GM12878 (cell line): ENCODE measurements at regions not wholly inside any gene's neighbourhood (a gene's known extent, or its start where the extent isn't known, plus 50 kb on each side); places are given as distances from the start of the nearest gene placed in this dataset.

Source experiments
- ATAC-seq: fragments of 200-7000 bp; cut with Tn5 transposase; 3 replicates; pipeline ENCODE4 v1.9.1; 2020; ENCODE audit warnings: mild to moderate bottlenecking, moderate library complexity
- BruUV-seq: library from RNA; stranded (reverse); fragments of 400-500 nt; replicated peaks from 2 replicates; lab custom pipeline; 2021; lab: Mats Ljungman, UMichigan
- CTCF ChIA-PET: fragments of 300-600 bp; sonication (Branson Sonifier 250); formaldehyde crosslinking; extraction: SDS; loops from one replicate; lab custom pipeline; 2021; ENCODE audit warnings: inconsistent platforms; lab: Yijun Ruan, JAX
- POLR2A ChIA-PET: fragments of 350-600 bp; formaldehyde crosslinking; extraction: SDS; loops from one replicate; lab custom pipeline; 2021; ENCODE audit warnings: inconsistent platforms; lab: Charles Lee
- RAD21 ChIA-PET: fragments of 300-600 bp; sonication (Branson Sonifier 250); formaldehyde crosslinking; loops from one replicate; lab custom pipeline; 2023; ENCODE audit warnings: antibody characterized with exemption; ENCODE audit not compliant: unreplicated experiment; lab: Charles Lee
- SMC1A ChIA-PET: fragments of 300-600 bp; sonication (Branson Sonifier 250); formaldehyde crosslinking; loops from one replicate; lab custom pipeline; 2023; ENCODE audit not compliant: unreplicated experiment, uncharacterized antibody; lab: Charles Lee
- DNase-seq: peaks from one replicate; pipeline ENCODE4 v3.0.0-alpha.2; 2011; ENCODE audit warnings: low read depth, low spot score
- FAIRE-seq: peaks from 3 replicates; lab custom pipeline; 2011; peaks lifted over from hg19 to GRCh38; lab: Jason Lieb, UNC
- H2AFZ ChIP-seq: 2 replicates; pipeline ENCODE4 v1.6.0; 2011; ENCODE audit warnings: low read depth, low read length, control low read depth; ENCODE audit not compliant: control insufficient read depth
- H3K27ac ChIP-seq: 2 replicates; pipeline ENCODE4 v1.5.1; 2011; ENCODE audit warnings: control low read depth; ENCODE audit not compliant: control insufficient read depth, insufficient read depth
- H3K27me3 ChIP-seq, 2 experiments: replicated peaks in 1 of 2; 2 replicates each; pipeline versions ENCODE4 v1.6.0 to v1.6.1; 2011; ENCODE audit warnings: low read length in 1 of 2; ENCODE audit not compliant: control insufficient read depth in 2 of 2, insufficient read depth in 2 of 2
- H3K36me3 ChIP-seq, 2 experiments: 2 replicates each; pipeline ENCODE4 v1.5.1; 2011; ENCODE audit warnings: low read length in 1 of 2; ENCODE audit not compliant: control insufficient read depth in 2 of 2, insufficient read depth in 2 of 2
- H3K4me1 ChIP-seq: 2 replicates; pipeline ENCODE4 v1.6.1; 2011; ENCODE audit warnings: mild to moderate bottlenecking, low read length, moderate library complexity, mixed read lengths; ENCODE audit not compliant: control insufficient read depth, insufficient read depth
- H3K4me2 ChIP-seq: 2 replicates; pipeline ENCODE4 v1.6.0; 2011; ENCODE audit warnings: control low read depth; ENCODE audit not compliant: control insufficient read depth, insufficient read depth
- H3K4me3 ChIP-seq: fragments of 200-600 bp; sonication (generic); 2 replicates; pipeline ENCODE4 v1.5.1; 2016
- H3K79me2 ChIP-seq: 2 replicates; pipeline ENCODE4 v1.6.0; 2011; ENCODE audit warnings: low read length; ENCODE audit not compliant: control insufficient read depth, insufficient read depth
- H3K9ac ChIP-seq: 2 replicates; pipeline ENCODE4 v1.8.0; 2011; ENCODE audit warnings: low read length, control low read depth, mixed read lengths; ENCODE audit not compliant: control insufficient read depth, insufficient read depth
- H3K9me3 ChIP-seq: replicated peaks from 3 replicates; pipeline ENCODE4 v1.5.1; 2011; ENCODE audit warnings: mild to moderate bottlenecking, low read length; ENCODE audit not compliant: control insufficient read depth, insufficient read depth
- H4K20me1 ChIP-seq: 2 replicates; pipeline ENCODE4 v1.6.0; 2011; ENCODE audit not compliant: control insufficient read depth, insufficient read depth
- CBX3 ChIP-seq: fragments of 200-600 bp; sonication (generic); IDR thresholded peaks from 2 replicates; pipeline ENCODE4 v1.6.1; 2016; ENCODE audit warnings: low read depth, borderline replicate concordance
- FOXK2 ChIP-seq: fragments of 450-650 bp; IDR thresholded peaks from 2 replicates; pipeline ENCODE4 v1.6.1; 2017; ENCODE audit warnings: mild to moderate bottlenecking, moderate library complexity
- KLF5 ChIP-seq: fragments of 450-650 bp; IDR thresholded peaks from 2 replicates; pipeline ENCODE4 v1.6.1; 2014; ENCODE audit warnings: mild to moderate bottlenecking; ENCODE audit not compliant: partially characterized antibody
- MXI1 ChIP-seq: fragments of 150-350 bp; IDR thresholded peaks from 2 replicates; pipeline ENCODE4 v1.6.1; 2011; ENCODE audit warnings: low read depth, mild to moderate bottlenecking, inconsistent platforms, low read length, improper control_type of control experiment
- PML ChIP-seq: IDR thresholded peaks from 2 replicates; pipeline ENCODE4 v1.6.1; 2012; ENCODE audit warnings: low read length, inconsistent platforms
- POLR2AphosphoS2 ChIP-seq: IDR thresholded peaks from 2 replicates; pipeline ENCODE4 v1.6.1; 2011; ENCODE audit warnings: low read depth, mild to moderate bottlenecking, low read length, improper control_type of control experiment, moderate library complexity
- RUNX3 ChIP-seq: IDR thresholded peaks from 2 replicates; pipeline ENCODE4 v1.6.1; 2012; ENCODE audit warnings: low read length, inconsistent platforms
- YY1 ChIP-seq: IDR thresholded peaks from 2 replicates; pipeline ENCODE4 v1.6.1; 2011; ENCODE audit warnings: low read depth, mild to moderate bottlenecking, low read length
- WGBS: methylation state at CpG from one replicate; pipeline ENCODE4 v1.1.6; 2016; ENCODE audit warnings: low lambda C conversion rate; ENCODE audit not compliant: insufficient replicate concordance, insufficient coverage; ENCODE audit errors: missing lambda C conversion rate; 5-methylcytosine and 5-hydroxymethylcytosine counted together
- in situ Hi-C: fragments of 300-500 bp; cut with MboI; formaldehyde crosslinking; loops from 9 replicates; pipeline ENCODE4 v1.14.3; 2018; ENCODE audit warnings: mixed read lengths
- intact Hi-C: fragments of 100-400 bp; cut with micrococcal nuclease; formaldehyde crosslinking; loops from one replicate; pipeline ENCODE4 v1.14.2; 2022; ENCODE audit not compliant: unreplicated experiment
- TF ChIP-seq, protein P1 (sequence below): IDR thresholded peaks from 2 replicates; pipeline ENCODE4 v1.6.1; 2012; ENCODE audit warnings: improper control_type of control experiment, low read depth, low read length; ENCODE audit not compliant: insufficient replicate concordance
- TF ChIP-seq, protein P2 (sequence below): fragments of 450-650 bp; IDR thresholded peaks from 2 replicates; pipeline ENCODE4 v1.6.1; 2017; ENCODE audit warnings: antibody characterized with exemption, mild to moderate bottlenecking, moderate library complexity
- TF ChIP-seq, protein P3 (sequence below): fragments of 450-650 bp; formaldehyde crosslinking; IDR thresholded peaks from 2 replicates; pipeline ENCODE4 v1.5.0; 2022; ENCODE audit warnings: mild to moderate bottlenecking, missing genetic modification characterization

DNA sequence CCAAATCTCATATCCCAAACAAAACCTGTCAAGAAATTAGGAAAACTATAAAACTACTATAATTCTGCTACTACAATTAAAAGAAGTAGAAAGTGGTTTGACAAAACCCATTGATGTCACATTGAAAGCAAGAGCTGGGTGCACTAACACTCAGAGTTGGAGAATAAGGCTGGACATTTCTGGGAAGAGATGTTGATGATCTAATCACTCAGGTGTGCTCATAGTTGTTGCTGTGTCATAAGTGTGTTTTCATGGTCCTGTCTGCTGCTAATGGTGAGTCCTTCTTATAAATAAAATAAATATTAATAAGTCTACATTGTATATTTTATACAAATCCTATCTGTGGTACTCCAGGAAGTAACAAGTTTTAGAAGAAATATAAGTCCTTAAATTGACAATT is 168.2 kb upstream of the LRP1B start (continued):
- TF ChIP-seq, protein P1, sequence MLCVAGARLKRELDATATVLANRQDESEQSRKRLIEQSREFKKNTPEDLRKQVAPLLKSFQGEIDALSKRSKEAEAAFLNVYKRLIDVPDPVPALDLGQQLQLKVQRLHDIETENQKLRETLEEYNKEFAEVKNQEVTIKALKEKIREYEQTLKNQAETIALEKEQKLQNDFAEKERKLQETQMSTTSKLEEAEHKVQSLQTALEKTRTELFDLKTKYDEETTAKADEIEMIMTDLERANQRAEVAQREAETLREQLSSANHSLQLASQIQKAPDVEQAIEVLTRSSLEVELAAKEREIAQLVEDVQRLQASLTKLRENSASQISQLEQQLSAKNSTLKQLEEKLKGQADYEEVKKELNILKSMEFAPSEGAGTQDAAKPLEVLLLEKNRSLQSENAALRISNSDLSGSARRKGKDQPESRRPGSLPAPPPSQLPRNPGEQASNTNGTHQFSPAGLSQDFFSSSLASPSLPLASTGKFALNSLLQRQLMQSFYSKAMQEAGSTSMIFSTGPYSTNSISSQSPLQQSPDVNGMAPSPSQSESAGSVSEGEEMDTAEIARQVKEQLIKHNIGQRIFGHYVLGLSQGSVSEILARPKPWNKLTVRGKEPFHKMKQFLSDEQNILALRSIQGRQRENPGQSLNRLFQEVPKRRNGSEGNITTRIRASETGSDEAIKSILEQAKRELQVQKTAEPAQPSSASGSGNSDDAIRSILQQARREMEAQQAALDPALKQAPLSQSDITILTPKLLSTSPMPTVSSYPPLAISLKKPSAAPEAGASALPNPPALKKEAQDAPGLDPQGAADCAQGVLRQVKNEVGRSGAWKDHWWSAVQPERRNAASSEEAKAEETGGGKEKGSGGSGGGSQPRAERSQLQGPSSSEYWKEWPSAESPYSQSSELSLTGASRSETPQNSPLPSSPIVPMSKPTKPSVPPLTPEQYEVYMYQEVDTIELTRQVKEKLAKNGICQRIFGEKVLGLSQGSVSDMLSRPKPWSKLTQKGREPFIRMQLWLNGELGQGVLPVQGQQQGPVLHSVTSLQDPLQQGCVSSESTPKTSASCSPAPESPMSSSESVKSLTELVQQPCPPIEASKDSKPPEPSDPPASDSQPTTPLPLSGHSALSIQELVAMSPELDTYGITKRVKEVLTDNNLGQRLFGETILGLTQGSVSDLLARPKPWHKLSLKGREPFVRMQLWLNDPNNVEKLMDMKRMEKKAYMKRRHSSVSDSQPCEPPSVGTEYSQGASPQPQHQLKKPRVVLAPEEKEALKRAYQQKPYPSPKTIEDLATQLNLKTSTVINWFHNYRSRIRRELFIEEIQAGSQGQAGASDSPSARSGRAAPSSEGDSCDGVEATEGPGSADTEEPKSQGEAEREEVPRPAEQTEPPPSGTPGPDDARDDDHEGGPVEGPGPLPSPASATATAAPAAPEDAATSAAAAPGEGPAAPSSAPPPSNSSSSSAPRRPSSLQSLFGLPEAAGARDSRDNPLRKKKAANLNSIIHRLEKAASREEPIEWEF: no peak
- TF ChIP-seq CBX3: no peak

DNA sequence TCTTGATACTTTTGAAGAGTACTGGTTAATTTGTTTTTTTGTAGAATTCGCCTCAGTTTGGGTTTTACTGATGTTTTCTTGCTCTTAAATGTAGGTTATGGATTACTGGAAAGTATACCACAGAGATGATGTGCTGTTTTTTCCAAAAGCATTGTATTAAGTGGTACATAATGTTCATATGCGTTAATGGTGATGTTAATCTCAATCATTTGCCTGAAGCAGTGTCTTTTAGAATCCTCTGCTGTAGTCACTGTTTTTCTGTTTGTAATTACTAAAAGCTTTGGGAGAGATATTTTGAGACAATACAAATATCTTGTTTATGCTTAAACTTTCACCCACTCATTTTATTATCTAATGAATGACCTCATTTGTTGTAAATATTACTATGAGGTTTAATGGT is 163.4 kb upstream of the LRP1B start:
- ChIA-PET POLR2A (no interaction called here), CTCF (no interaction called here), RAD21 (no interaction called here), SMC1A (no interaction called here)
- Histone ChIP-seq H3K79me2 (no peaks in the 10 kb centered on the region), H3K4me3 (no peak overlapping the region), H3K27ac (no peak overlapping the region), H2AFZ (no peak overlapping the region), H3K9me3 (no peaks in the 10 kb centered on the region), H3K9ac (no peak overlapping the region), H3K36me3 (no peaks in the 10 kb centered on the region), H3K27me3 (no peaks in the 10 kb centered on the region), H4K20me1 (no peaks in the 10 kb centered on the region), H3K4me2 (no peak overlapping the region), H3K4me1 (no peaks in the 10 kb centered on the region)
- ATAC-seq: no peak
- FAIRE-seq: no peak
- no TSS peak for BruUV-seq
- WGBS: 27% methylated on average over 2 of the region's 2 CpGs
- no peak for DNase-seq
- intact Hi-C loops (loop anchor here (10.0 kb wide), 1 partner anchor 691 kb away; no protein-coding TSS in a partner anchor), in situ Hi-C loops (loop anchor here (25.0 kb wide), 1 partner anchor 693 kb away; no protein-coding TSS in a partner anchor)
- no peak for TF ChIP-seq YY1
- TF ChIP-seq RUNX3: no peak
- TF ChIP-seq, protein P2, sequence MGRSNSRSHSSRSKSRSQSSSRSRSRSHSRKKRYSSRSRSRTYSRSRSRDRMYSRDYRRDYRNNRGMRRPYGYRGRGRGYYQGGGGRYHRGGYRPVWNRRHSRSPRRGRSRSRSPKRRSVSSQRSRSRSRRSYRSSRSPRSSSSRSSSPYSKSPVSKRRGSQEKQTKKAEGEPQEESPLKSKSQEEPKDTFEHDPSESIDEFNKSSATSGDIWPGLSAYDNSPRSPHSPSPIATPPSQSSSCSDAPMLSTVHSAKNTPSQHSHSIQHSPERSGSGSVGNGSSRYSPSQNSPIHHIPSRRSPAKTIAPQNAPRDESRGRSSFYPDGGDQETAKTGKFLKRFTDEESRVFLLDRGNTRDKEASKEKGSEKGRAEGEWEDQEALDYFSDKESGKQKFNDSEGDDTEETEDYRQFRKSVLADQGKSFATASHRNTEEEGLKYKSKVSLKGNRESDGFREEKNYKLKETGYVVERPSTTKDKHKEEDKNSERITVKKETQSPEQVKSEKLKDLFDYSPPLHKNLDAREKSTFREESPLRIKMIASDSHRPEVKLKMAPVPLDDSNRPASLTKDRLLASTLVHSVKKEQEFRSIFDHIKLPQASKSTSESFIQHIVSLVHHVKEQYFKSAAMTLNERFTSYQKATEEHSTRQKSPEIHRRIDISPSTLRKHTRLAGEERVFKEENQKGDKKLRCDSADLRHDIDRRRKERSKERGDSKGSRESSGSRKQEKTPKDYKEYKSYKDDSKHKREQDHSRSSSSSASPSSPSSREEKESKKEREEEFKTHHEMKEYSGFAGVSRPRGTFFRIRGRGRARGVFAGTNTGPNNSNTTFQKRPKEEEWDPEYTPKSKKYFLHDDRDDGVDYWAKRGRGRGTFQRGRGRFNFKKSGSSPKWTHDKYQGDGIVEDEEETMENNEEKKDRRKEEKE: no peak
- TF ChIP-seq POLR2AphosphoS2: no peak
- no peak for TF ChIP-seq FOXK2
- TF ChIP-seq, protein P3, sequence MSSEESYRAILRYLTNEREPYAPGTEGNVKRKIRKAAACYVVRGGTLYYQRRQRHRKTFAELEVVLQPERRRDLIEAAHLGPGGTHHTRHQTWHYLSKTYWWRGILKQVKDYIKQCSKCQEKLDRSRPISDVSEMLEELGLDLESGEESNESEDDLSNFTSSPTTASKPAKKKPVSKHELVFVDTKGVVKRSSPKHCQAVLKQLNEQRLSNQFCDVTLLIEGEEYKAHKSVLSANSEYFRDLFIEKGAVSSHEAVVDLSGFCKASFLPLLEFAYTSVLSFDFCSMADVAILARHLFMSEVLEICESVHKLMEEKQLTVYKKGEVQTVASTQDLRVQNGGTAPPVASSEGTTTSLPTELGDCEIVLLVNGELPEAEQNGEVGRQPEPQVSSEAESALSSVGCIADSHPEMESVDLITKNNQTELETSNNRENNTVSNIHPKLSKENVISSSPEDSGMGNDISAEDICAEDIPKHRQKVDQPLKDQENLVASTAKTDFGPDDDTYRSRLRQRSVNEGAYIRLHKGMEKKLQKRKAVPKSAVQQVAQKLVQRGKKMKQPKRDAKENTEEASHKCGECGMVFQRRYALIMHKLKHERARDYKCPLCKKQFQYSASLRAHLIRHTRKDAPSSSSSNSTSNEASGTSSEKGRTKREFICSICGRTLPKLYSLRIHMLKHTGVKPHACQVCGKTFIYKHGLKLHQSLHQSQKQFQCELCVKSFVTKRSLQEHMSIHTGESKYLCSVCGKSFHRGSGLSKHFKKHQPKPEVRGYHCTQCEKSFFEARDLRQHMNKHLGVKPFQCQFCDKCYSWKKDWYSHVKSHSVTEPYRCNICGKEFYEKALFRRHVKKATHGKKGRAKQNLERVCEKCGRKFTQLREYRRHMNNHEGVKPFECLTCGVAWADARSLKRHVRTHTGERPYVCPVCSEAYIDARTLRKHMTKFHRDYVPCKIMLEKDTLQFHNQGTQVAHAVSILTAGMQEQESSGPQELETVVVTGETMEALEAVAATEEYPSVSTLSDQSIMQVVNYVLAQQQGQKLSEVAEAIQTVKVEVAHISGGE: no peak
- no peak for TF ChIP-seq KLF5
- no peak for TF ChIP-seq PML
- TF ChIP-seq MXI1: no peak
